GM12878 (cell line): ENCODE measurements at regions not wholly inside any gene's neighbourhood (a gene's known extent, or its start where the extent isn't known, plus 50 kb on each side); places are given as distances from the start of the nearest gene placed in this dataset.

Source experiments
- ATF7 ChIP-seq: fragments of 450-650 bp; IDR thresholded peaks from 2 replicates; pipeline ENCODE4 v1.6.1; 2016; ENCODE audit warnings: low read depth, mild to moderate bottlenecking
- BCL3 ChIP-seq: IDR thresholded peaks from 2 replicates; pipeline ENCODE4 v1.6.1; 2011; ENCODE audit warnings: borderline replicate concordance, low read depth, mild to moderate bottlenecking, moderate library complexity, low read length; ENCODE audit not compliant: insufficient read depth, poor library complexity, severe bottlenecking
- IRF4 ChIP-seq: IDR thresholded peaks from 2 replicates; pipeline ENCODE4 v1.6.1; 2011; ENCODE audit warnings: low read depth, low read length
- NRF1 ChIP-seq: conservative IDR thresholded peaks from 2 replicates; pipeline ENCODE4 v1.6.1; 2011; ENCODE audit warnings: mild to moderate bottlenecking, low read depth, low read length, improper control_type of control experiment
- SREBF2 ChIP-seq: IDR thresholded peaks from 2 replicates; pipeline ENCODE4 v1.6.1; 2012; ENCODE audit warnings: mild to moderate bottlenecking, low read length
- STAT3 ChIP-seq: IDR thresholded peaks from 2 replicates; pipeline ENCODE4 v1.6.1; 2011; ENCODE audit warnings: low read depth, low read length, improper control_type of control experiment
- YY1 ChIP-seq: IDR thresholded peaks from 2 replicates; pipeline ENCODE4 v1.6.1; 2011; ENCODE audit warnings: low read depth, mild to moderate bottlenecking, low read length
- ZBTB11 ChIP-seq: fragments of 450-650 bp; formaldehyde crosslinking; IDR thresholded peaks from 2 replicates; pipeline ENCODE4 v1.5.0; 2022; ENCODE audit warnings: mild to moderate bottlenecking, missing genetic modification characterization
- ZBTB40 ChIP-seq: fragments of 450-650 bp; IDR thresholded peaks from 2 replicates; pipeline ENCODE4 v1.6.1; 2016; ENCODE audit warnings: mild to moderate bottlenecking, moderate library complexity, borderline replicate concordance
- ZNF24 ChIP-seq: fragments of 450-650 bp; IDR thresholded peaks from 2 replicates; pipeline ENCODE4 v1.6.1; 2017; ENCODE audit warnings: antibody characterized with exemption, mild to moderate bottlenecking

GRCh38 chr6:105985816-105986632 lies 100.1 kb upstream of the PRDM1 start (continued):
- TF ChIP-seq NRF1 (no peak), ZNF24 (no peak), STAT3 (no peak), ZBTB40 (no peak), YY1 (no peak), ATF7 (no peak), ZBTB11 (CRISPR knock-in tag) (no peak), IRF4 (no peak), BCL3 (no peak), SREBF2 (no peak)
